HL-60 (cell line): ENCODE measurements at regions not wholly inside any gene's neighbourhood (a gene's known extent, or its start where the extent isn't known, plus 50 kb on each side); places are given as distances from the start of the nearest gene placed in this dataset.

ENCODE experiments used
- POLR2AphosphoS5 ChIP-seq: IDR thresholded peaks from 2 replicates; pipeline ENCODE4 v1.6.1; 2012; ENCODE audit warnings: low read depth
- SPI1 ChIP-seq: IDR thresholded peaks from 2 replicates; pipeline ENCODE4 v1.6.1; 2012; ENCODE audit warnings: low read depth, mild to moderate bottlenecking, borderline replicate concordance

DNA sequence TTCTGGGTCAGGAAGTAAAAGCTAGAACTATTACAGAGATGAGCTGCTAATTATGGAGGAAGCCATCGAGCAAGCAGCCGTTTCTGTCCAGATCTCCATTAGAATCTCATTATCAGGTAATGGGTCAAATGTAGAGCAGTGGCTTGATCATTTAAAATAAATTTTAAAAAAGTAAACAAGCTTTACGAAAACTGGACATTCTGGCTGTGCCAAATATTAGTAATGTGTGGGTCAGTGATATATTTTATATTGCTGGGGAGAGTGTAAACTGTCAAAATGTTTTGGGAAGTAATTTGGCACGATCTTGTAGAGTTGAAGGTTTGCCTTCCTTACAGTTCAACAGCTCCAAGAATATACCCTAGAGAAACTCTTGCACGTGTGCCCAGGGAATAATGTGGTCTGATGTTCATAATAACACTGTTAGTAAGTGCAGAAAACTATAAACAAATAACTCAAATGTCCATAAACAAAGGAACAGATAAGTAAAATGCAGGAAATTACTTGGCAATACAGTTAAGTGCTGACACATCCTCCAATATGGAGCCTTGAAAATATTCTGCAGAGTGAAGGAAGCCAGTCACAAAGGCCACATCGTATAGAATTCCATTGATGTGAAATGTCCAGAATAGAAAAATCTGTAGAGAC is 127.2 kb upstream of the UBL3 start:
- no peak for TF ChIP-seq SPI1
- TF ChIP-seq POLR2AphosphoS5, result no peak
